HG03280 (cell line): ENCODE measurements at regions not wholly inside any gene's neighbourhood (a gene's known extent, or its start where the extent isn't known, plus 50 kb on each side); places are given as distances from the start of the nearest gene placed in this dataset.

Experiments used
- ATAC-seq: cut with Tn5 transposase; IDR thresholded peaks from one replicate; pipeline ENCODE4 v1.9.1; 2021; ENCODE audit warnings: mild to moderate bottlenecking, moderate library complexity; ENCODE audit not compliant: unreplicated experiment

DNA sequence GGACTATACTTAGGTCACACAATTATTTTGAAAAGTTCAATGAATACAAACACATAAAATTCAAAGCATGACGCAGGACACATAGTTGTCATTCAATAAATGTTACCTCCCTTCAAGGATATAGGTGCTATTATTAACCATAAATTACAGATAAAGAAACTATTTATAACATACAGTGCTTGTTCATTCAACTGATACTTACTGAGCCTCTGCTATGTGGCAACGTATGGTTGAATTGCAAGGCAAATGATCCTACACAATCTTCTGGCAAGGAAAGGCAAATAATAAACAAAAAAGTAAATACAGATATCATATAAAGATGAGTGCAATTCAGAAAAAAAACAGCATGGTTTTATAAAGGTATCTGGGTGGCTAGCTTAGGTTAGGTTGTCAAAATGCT lies 614.7 kb downstream of the LTN1 start:
- ATAC-seq, result no peak

DNA sequence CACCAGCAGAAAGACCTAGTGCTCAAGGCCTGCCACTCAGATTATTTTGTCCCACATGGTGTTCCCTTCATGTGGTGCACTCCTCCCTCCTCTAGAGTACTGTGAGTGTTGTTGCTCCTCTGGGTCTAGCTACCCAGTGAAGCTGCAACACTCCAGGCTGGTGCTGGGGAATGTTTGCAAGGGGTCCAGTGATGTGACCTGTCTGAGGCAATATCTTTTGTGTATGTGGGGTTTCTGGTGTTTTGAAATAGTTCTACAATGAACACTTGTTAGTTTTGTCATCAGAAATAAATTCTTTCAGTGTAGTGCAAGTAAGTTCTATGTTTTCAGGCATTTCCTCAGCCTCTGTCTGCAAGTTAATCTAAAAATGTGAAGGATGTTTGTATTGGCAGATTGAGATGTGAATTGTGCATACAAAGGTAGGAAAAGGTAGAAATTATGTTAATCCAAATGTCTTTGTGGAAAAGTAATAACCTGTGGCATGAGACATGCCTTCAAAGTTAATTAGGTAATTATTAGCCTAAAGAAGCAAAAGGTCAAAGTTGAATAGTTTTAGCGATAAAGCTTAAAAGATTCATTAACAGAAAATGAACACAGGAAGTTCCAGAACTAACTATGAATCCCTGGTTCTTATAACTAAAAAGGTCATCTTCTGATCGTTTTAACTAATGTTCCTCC lies 616.8 kb downstream of the LTN1 start:
- no peak for ATAC-seq

DNA sequence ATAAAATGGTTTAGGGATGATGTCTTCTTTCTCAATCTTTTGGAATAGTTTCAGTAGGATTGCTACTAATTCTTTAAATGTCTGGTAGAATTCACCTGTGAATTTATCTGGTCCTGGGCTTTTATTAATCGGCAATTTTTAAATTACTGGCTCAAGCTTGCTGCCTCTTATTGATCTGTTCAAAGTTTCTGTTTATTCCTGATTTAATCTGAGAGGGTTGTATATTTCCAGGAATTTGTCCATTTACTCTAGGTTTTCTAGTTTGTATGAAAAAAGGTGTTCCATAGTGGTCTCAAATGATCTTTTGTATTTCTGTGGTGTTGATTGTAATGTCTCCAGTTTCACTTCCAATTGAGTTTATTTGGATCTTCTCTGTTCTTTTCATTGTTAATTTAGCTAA lies 617.8 kb downstream of the LTN1 start:
- ATAC-seq, result no peak

DNA sequence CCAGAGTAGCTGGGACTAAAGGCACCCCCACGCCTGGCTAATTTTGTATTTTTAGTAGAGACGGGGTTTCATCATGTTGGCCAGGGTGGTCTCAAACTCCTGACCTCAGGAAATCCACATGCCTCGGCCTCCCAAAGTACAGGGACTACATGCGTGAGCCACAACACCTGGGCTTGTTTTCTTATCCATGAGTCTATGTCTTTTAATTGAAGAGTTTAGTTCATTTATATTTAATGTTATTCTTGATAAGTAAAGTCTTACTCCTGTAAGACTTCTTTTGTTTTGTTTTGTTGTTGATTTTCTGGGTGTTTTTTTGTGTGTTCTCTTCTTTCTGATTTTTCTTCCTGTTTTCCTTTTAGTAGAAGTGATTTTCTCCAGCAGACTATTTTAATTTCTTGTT lies 621.0 kb downstream of the LTN1 start:
- no peak for ATAC-seq

DNA sequence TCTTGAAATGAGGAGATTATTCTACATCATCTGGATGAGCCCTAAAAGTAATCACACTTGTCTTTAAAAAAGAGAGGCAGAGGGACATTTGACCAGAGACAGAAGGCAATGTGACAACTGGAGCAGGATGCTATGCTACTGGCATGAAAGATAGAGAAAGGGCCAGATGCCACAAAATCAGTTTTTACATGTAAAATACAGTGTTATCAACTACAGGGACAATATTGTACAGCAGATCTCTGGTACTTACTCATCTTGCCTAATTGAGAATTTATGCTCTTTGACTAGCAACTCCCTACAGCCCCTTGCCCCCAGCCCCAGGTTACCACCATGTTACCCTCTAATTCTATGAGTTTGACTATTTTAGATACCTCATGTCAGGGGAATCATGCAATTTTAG lies 633.4 kb downstream of the LTN1 start:
- ATAC-seq, result no peak

DNA sequence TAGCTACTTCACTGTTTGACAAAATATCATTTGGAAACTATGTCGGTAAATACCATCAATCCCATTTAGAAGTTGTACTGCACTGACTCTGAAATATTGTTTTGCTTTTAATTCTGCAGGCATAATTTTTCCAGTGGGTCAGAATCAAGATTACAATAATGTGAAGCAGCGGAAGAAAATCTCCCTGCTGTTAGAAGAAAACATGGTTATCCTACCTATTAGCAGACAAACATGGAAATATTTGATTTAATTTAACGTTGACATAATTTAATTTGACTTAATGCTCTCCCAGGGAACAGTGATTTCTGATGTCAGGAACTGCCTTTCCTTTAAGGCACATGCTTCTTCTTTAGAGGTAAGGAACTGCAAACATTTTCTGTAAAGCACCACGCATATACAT lies 634.0 kb downstream of the LTN1 start:
- ATAC-seq, result no peak

DNA sequence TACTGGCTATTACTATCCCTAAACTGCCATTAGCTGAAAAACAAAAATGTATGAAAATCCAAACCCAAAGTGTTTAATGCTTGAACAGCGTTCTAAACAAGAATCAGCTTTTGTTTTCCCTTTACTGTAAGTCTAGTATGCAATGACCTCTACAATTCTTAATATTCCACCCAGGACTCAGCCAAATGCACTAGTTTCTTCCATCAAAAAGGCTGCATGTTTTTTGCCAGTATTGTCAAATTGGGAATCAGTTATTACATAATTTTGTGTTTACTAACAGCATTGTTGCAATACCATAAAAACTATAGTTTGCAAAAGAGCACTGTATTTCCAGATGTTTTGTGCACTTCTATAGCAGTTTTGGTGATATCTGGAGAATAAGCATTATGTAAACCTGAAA lies 634.5 kb downstream of the LTN1 start:
- ATAC-seq, result no peak

DNA sequence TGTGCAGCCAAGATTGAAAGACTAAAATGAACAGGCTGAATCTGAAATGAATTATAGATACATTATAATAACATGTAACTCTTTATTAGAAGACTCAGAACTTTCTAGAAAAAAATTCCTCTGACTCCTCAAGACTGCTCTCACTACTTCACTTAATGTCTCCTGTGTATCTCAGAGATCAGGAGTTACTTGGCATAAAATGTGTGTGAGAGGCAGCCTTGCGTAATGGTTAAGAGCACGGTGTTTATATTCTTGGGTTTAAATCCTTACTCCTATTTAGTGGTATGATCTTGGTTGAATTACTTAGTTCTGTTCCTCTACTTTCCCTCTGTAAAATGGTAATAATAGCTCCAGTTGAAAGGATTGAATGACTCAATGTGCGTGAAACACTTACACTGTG lies 634.9 kb downstream of the LTN1 start:
- ATAC-seq, result no peak

DNA sequence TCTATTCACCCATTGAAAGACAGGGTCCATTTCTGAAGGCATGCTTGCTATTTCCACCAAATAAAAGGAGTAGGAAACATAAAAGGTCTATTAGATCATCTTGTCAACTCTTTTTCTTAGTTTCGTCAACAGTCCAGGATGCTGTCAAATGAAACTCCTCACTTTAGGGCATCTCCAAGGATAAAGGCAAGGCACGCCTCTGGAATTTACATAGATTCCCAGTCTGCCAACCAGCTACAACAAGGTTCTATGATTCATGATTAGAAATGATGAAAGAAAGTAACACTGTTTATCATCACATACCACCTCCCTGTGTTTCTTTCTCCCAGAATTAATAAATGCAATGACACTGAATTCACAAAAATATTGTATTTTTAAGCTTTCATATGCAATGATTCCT lies 636.3 kb downstream of the LTN1 start:
- no peak for ATAC-seq

DNA sequence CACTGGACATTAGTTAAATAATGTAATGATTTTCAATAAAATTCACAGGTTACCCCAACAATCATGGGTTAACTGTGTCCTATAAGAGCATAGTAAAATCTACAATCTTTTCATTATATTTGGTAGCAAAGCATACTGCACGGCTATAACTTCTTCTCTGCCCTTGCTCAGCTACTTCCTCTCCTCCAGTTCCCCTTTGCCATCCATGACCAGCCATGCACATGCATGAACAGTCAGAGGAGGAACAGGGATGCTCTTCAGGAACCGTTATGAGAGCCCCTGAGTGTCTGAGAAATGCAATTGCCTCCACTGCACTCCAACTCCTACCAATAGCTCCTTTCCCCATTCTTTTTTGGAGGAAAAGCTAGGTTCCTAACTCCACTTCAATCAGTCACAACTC lies 646.7 kb downstream of the LTN1 start:
- ATAC-seq, result no peak

DNA sequence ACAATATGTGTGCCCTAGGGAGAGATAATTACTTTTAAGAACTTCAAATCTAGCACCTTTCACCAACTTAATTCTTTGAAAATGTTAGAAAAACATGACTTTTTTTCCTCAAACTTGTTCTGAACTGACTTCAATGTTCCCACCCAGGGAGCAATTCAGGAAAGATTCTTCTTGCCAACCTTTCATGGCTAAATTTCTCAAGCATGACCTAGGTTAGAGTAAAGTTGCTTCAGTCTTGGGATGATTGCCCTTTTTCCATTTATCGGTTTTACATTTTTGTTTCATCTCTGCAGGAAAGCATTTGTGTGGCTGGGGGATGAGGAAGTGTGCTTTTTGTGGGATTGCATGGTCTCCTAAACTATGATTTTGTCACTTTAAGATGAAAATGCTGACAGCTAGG lies 647.7 kb downstream of the LTN1 start:
- no peak for ATAC-seq

DNA sequence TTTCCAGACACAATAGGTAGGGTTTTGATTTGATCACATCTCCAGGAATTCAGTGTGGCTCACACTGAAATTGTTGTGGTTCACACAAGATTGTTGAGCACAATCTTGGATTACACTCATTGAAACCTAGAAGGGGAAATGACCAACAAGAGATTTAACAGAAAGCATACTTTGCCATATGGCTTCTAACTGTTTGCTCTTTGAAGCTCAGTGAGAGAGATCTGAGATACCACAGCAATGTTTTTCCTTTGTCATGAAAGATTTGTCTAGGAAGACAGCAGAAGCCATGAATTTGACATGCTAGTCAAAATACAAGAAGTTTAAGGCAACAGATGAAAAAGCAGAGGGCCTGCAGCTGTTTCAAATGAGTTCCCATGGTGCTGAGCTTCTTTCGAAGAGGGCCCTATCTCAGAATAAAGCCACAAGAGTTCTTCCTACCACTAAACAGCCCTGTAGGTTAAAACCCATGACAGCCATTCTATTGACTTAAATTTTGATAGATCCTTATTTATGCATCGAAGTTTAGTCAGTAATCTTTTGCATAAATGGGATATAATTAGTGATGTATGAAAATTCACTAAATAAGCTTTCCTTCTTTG lies 650.4 kb downstream of the LTN1 start:
- no peak for ATAC-seq

DNA sequence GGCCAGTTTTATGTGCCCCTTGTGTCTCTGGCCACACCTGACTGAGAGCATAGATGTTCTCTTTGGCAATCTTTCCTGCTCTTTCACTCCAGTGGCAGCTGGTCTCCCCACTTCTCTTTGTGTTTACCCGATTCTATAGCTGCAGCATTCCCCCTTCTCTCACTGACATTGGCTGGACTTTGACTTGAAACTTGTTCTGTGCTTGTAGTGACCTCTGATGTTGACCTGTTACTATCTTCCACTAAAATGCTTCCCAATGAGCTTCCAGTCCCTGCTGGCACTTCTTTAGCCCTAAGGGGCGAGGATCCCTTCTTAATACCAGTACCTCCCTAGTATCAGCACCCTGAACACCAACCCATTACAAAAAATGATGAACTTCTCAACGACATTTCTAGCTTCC lies 653.3 kb downstream of the LTN1 start:
- ATAC-seq, result no peak

DNA sequence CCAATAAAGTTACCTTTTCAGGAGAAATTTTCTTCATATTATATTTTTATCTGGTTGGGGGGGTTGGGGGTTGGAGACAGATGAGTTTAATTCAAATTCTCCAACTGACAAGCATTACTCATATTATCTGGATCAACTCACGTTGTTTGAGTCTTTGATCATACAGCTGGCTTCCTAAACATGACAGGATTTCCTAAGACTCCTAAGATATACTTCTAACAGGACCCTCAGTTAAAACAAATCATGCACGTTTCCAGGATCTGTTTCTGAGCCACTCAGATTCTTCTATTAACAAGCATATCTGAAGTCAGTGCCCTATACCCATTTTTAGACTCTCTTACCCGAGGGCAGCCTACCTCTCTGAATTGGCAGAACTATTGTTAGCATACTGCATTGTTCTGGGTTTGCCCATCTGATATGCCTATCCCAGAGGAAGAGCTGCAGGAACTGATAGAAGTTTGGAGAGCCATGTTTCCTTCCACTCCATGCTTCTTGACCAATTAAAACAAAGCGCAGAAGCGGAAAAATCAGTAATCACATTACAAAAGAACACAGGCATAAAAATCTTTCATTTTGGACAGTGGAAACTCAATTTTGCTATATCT lies 653.9 kb downstream of the LTN1 start:
- no peak for ATAC-seq

DNA sequence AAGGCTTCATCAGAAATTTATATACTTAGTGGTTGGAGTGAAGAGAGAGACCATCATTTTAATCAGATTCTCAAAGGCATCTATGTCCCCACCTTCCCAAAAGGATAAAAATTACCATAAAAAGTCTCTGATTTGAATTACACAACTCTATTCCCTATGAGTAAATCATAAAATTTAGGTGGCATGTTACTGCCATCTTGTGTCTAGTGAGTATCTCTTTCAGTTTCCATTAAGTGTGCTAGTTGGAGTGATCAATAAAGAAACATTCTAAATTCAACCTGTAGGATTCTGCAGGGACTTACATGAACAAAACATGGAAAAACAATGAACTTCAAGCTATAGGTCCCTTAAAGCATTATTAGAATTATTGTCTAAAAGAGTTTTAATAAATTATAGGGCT lies 655.4 kb downstream of the LTN1 start:
- ATAC-seq, result no peak

DNA sequence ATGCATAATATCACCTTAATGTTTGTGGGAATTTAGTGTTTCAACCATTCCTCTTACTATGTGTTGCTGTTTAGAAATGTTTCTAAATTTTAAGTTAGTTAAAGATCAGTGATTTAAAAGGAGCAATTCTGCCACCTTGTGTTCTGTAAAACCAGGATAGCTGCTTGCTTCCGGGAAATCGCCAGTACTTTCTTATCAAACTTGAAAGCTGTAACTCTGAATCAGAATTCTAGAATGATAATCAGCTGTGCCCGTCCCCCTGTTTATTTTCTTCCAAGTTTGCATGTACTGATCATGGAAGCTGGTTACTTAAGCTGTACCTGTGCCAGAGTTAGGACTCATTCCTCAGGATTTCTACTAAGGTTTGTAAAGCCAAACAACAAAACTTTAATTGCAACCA lies 656.4 kb downstream of the LTN1 start:
- ATAC-seq, result no peak

DNA sequence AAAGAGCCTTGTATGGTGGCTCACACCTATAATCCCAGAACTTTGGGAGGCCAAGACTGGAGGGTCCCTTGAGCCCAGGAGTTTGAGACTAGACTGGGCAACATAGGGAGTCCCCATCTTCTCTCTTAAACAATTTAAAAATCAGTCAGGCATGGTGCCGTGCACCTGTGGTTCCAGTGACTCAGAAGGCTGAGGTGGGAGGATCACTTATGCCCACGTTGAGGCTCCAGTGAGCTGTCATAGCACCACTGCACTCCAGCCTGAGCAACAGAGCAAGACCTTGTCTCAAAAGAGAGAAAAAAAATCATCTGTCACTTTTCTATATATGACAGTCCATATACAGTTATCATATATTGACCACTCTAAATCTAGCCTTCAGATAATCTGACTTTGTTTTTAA lies 658.3 kb downstream of the LTN1 start:
- no peak for ATAC-seq

DNA sequence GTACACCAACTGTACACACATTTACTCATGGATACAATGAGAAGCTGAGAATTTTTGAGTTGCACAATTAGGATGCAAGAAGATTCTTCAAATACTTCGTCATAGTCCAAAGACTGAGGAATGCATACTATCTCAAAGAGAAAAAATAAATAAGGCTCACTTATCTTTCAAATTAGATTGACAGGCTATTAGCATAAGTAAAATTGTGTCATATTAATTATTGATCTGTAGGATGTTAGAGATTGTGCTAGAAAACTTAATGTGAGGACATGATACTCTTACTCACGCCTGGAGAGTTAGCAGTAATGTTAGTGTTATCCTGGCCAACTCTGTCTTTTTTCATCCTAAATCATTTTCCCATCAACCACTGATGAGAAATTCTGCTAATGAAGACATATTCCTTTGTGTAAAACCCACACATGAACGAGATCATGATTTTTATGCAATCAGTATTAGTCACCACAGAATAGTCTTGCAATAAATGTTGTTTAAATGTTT lies 659.0 kb downstream of the LTN1 start:
- no peak for ATAC-seq

DNA sequence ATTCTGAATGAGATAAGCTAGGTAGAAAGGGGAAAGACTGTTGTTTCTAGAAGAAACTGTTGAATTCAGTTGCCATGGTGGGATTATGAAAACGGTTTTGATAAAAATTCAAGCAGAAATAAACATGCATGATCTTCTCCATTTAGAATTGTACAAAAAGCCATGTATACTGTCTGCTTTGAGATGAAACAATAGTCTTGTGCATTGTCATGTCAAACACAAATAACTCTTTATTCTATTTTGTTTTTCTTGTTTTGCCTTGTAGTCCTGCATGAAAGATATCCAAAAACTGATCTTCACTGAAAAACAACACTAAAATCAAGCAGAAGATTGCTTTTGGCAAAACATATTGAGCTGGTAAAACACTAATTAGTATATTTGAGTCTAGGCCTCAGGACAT lies 659.9 kb downstream of the LTN1 start:
- ATAC-seq, result no peak

DNA sequence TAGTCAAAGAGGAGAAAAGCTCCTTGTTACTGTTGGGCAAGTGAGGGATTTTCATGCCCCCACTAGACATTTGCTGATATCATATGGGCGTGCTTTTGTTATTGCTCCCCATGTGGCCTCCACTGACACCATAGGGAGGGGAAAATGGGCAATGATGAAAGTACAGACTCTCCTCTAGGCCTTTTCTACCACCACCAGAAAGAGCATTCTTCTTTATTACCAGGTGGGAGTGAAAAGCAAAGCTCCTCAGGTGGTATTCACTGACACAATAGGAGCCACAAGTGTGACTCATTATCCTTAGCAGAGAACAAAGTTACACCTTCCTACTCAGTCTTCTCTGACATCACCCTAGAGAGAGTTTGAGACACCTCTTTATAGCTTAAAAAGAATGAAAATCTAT lies 667.1 kb downstream of the LTN1 start:
- no peak for ATAC-seq

DNA sequence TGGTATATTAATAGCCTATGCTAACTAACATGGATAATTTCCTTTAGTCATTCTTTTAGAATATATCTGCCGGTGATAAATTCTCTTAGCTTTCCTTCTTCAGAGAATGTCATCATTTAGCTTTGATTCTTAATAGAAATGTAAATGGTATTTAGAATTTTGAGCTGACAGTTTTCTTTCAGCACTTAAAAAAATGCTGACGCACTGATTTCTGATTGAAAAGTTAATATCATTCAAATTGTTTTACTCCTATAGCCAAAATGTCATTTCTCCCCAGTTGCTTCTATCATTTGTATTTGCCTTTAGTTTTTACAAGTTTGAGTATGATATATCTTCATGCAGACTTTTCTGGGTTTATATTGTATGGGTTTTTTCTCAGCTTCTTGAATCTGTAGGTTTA lies 668.0 kb downstream of the LTN1 start:
- no peak for ATAC-seq

DNA sequence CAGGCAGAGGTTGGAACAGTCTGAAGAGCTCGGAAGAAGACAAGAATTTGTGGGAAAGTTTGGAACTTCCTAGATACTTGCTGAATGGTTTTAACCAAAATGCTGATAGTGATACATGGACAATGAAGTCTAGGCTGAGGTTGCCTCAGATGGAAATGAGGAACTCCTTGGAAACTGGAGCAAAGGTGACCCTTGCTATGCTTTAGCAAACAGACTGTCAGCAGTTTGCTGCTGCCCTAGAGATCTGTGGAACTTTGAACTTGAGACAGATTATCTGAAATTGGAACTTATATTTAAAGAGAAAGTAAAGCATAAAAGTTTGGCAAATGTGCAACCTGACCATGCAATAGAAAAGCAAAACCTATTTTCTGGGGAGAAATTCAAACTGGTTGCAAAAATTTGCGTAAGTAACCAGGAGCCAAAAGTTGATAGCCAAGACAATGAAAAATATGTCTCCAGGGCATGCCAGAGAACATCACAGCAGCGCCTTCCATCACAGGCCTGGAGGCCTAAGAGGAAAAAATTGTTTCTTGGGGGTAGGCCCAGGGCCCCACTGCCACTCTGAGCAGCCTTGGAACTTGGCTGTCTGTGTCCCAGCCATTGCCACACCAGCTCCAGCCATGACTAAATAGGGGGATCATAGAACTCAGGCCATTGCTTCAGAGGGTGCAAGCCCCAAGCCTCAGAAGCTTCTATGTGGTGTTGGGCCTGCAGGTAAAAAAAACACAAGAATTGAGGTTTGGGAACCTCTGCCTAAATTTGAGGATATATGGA lies 675.3 kb downstream of the LTN1 start:
- ATAC-seq, result no peak
